Lower leg skin (tissue), 4 donors: ENCODE measurements at regions not wholly inside any gene's neighbourhood (a gene's known extent, or its start where the extent isn't known, plus 50 kb on each side); places are given as distances from the start of the nearest gene placed in this dataset.

ENCODE experiments used
- DNase-seq, 2 donors: peaks; one replicate each; pipeline ENCODE4 v3.0.0-alpha.2; 2019; ENCODE audit warnings: low spot score in 2 of 2
- H3K4me3 ChIP-seq: fragments of 200-600 bp; sonication (generic); 2 replicates; pipeline ENCODE4 v1.5.1; 2017; ENCODE audit warnings: mild to moderate bottlenecking, low read depth; ENCODE audit not compliant: poor library complexity, severe bottlenecking
- POLR2A ChIP-seq, 2 donors: fragments of 450-650 bp; IDR thresholded peaks; one replicate each; pipeline ENCODE4 v1.6.1; 2016 to 2017; ENCODE audit warnings: antibody characterized with exemption in 2 of 2, mild to moderate bottlenecking in 1 of 2, moderate library complexity in 1 of 2
- WGBS, 2 donors: methylation state at CpG; one replicate each; pipeline ENCODE4 v1.1.5; 2018; 5-methylcytosine and 5-hydroxymethylcytosine counted together
- intact Hi-C: fragments of 100-400 bp; cut with DNase I; formaldehyde crosslinking; loops from one replicate; pipeline ENCODE4 v1.15.0; 2023; ENCODE audit warnings: low total_unique reads
- TF ChIP-seq, protein P1 (sequence below), 3 donors: fragments of 450-650 bp; IDR thresholded peaks; one replicate each; pipeline ENCODE4 v1.5.1; 2016; ENCODE audit warnings: antibody characterized with exemption in 3 of 3, mild to moderate bottlenecking in 3 of 3, moderate library complexity in 2 of 3

DNA sequence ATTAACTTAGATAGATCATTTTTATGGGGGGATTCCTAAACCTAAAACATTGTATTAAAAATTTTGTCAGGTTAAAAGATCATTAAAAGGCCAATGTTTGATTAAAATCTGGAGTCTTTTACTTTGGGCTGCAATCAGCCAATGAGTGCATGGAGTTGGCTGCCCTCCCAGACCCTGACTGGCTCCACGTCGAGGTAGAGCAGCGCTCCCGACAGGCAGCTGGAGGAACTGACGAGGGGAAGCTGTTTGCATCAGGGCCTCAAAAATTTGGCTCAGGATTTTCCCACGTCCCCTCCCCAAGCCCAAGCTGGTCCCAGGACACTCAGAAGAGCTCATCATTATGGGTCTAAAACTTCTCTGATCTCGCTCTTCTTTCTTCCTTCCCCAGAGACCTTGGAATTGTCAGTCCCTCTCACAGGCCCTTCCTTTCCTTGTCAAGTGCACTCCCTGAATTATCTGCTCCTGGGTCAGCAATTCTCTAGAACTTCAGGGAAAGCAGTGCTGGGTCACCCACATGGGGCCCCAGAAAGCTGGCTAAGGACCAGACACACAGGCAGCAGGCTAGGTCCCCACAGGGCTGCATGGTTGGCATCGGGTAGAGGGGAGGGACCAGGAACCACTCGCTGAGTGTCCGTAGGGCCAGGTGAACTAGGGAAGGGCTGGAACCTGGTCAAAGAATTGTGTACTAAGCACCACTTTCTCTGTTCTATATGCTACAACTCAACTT is 119.6 kb upstream of the IGLL5 start:
- DNase-seq = no peak
- intact Hi-C loops = no loop called here
- no peak overlapping the region for H3K4me3 ChIP-seq
- TF ChIP-seq, protein P1, sequence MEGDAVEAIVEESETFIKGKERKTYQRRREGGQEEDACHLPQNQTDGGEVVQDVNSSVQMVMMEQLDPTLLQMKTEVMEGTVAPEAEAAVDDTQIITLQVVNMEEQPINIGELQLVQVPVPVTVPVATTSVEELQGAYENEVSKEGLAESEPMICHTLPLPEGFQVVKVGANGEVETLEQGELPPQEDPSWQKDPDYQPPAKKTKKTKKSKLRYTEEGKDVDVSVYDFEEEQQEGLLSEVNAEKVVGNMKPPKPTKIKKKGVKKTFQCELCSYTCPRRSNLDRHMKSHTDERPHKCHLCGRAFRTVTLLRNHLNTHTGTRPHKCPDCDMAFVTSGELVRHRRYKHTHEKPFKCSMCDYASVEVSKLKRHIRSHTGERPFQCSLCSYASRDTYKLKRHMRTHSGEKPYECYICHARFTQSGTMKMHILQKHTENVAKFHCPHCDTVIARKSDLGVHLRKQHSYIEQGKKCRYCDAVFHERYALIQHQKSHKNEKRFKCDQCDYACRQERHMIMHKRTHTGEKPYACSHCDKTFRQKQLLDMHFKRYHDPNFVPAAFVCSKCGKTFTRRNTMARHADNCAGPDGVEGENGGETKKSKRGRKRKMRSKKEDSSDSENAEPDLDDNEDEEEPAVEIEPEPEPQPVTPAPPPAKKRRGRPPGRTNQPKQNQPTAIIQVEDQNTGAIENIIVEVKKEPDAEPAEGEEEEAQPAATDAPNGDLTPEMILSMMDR (IDR thresholded peaks at IDR 0.05) = no peak
- TF ChIP-seq POLR2A (IDR thresholded peaks at IDR 0.05) = no peak
- WGBS, 2 donors = 47 to 49% methylated on average over 10 of the region's 10 CpGs

- 77 to 91% methylated on average over 2 of the region's 2 CpGs for WGBS, 2 donors
- intact Hi-C loops = no loop called here
- H3K4me3 ChIP-seq = no peak overlapping the region
- DNase-seq = peak in 1 of 2 donors; percentile 28
- TF ChIP-seq, protein P1 (IDR thresholded peaks at IDR 0.05) = no peak
- TF ChIP-seq POLR2A (IDR thresholded peaks at IDR 0.05) = no peak
Measured at GRCh38 chr22:22768885-22769284, 118.7 kb upstream of the IGLL5 start.

- intact Hi-C loops = no loop called here
- no peak overlapping the region for H3K4me3 ChIP-seq
- TF ChIP-seq POLR2A (IDR thresholded peaks at IDR 0.05) = no peak
- TF ChIP-seq, protein P1 (IDR thresholded peaks at IDR 0.05) = no peak
- peak in 1 of 2 donors; percentile 70 for DNase-seq
- WGBS, 2 donors = 42 to 43% methylated on average over 4 of the region's 4 CpGs
Measured at GRCh38 chr22:22769434-22770279, 118.0 kb upstream of the IGLL5 start.

DNA sequence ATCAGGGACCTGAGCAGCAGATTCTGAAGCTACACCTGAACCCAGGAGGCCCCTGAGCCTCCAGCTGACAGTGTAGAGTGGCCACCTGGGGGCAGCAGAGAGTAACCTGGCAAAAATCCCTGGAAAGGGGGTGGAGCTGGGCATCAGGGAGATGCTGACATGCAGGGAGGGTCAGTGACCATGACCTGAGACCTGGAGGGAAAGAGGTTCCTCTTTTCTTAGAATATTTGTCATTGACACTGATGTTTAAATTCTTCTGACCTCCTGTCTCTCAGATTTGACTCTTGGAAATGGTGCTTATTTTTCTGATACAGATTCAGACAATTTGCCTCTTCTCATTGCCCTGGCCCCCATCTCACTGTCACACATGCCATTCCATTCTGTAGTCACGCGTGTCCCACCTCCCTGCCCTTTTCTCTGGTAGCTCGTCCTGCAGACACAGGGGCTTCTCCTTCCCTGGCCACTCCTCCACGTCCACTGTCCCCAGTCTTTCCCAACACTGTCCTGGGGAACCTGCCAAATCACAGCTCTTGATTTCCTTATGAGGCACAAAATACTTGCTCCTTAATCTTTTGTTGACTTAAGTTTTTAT is 117.2 kb upstream of the IGLL5 start:
- no peak overlapping the region for H3K4me3 ChIP-seq
- 32 to 49% methylated on average over 4 of the region's 4 CpGs for WGBS, 2 donors
- DNase-seq = peak in 1 of 2 donors; percentile 85
- TF ChIP-seq, protein P1 (IDR thresholded peaks at IDR 0.05) = no peak
- TF ChIP-seq POLR2A (IDR thresholded peaks at IDR 0.05) = no peak
- intact Hi-C loops = no loop called here

DNA sequence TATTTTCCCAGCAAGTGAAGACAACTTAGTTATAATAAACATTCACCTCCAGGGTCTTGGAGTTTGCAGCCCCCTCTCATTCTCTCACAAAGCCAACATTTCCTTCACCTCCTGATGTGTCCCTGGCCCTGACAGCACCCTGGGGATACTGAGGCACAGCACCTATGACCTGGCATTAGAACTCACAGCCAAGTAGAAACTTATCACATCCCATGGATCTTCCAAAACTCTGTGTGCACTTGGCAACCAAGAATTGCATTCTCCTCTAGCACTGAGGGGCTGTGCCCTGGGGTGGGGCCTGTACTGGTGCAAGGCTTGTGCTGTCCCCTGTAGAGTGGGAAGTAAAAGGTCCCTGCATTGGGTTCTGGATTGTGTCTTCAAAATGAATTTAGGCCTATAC is 116.7 kb upstream of the IGLL5 start:
- intact Hi-C loops = no loop called here
- DNase-seq = no peak
- TF ChIP-seq POLR2A (IDR thresholded peaks at IDR 0.05) = no peak
- TF ChIP-seq, protein P1 (IDR thresholded peaks at IDR 0.05) = no peak
- H3K4me3 ChIP-seq = no peak overlapping the region
